Neural cell (in vitro differentiated cells): ENCODE measurements at regions not wholly inside any gene's neighbourhood (a gene's known extent, or its start where the extent isn't known, plus 50 kb on each side); places are given as distances from the start of the nearest gene placed in this dataset.

ENCODE experiments used
- H2AFZ ChIP-seq: fragments of 200-600, 300-800 bp; sonication (generic), shearing (Covaris generic); 2 replicates; pipeline ENCODE4 v1.6.0; 2014; ENCODE audit warnings: low read depth, mild to moderate bottlenecking, antibody characterized with exemption, low read length, moderate library complexity
- H3F3A ChIP-seq: fragments of 200-600 bp; shearing (Covaris generic); 2 replicates; pipeline ENCODE4 v1.6.1; 2016; ENCODE audit warnings: mild to moderate bottlenecking, moderate library complexity, mixed read lengths, antibody characterized with exemption, low read length; ENCODE audit not compliant: insufficient read depth, poor library complexity, severe bottlenecking
- H3K27ac ChIP-seq: fragments of 200-600, 300-800 bp; sonication (generic), shearing (Covaris generic); 2 replicates; pipeline ENCODE4 v1.5.1; 2014; ENCODE audit warnings: mild to moderate bottlenecking, low read length, moderate library complexity
- H3K27me3 ChIP-seq: fragments of 300-800, 200-600 bp; sonication (generic), shearing (Covaris generic); 2 replicates; pipeline ENCODE4 v1.6.0; 2014; ENCODE audit warnings: mild to moderate bottlenecking, low read depth, low read length, moderate library complexity; ENCODE audit not compliant: insufficient read depth
- H3K36me3 ChIP-seq: fragments of 300-800, 200-600 bp; sonication (generic), shearing (Covaris generic); 2 replicates; pipeline ENCODE4 v1.5.1; 2014; ENCODE audit warnings: mild to moderate bottlenecking, antibody characterized with exemption, low read length, moderate library complexity; ENCODE audit not compliant: insufficient read depth
- H3K4me2 ChIP-seq: fragments of 300-800, 200-600 bp; sonication (generic), shearing (Covaris generic); 2 replicates; pipeline ENCODE4 v1.6.0; 2014; ENCODE audit warnings: mild to moderate bottlenecking, low read length
- H3K4me3 ChIP-seq: fragments of 300-800, 200-600 bp; sonication (generic), shearing (Covaris generic); 2 replicates; pipeline ENCODE4 v1.5.1; 2014; ENCODE audit warnings: mild to moderate bottlenecking, low read length, moderate library complexity
- H3K79me2 ChIP-seq: fragments of 200-600 bp; shearing (Covaris generic); replicated peaks from 2 replicates; pipeline ENCODE4 v1.6.0; 2014; ENCODE audit warnings: mild to moderate bottlenecking, low read length, moderate library complexity; ENCODE audit not compliant: insufficient read depth
- H3K9ac ChIP-seq: fragments of 300-800, 200-600 bp; sonication (generic), shearing (Covaris generic); 2 replicates; pipeline ENCODE4 v1.6.1; 2016; ENCODE audit warnings: mild to moderate bottlenecking, low read length, mixed read lengths
- H3K9me2 ChIP-seq: fragments of 200-600 bp; shearing (Covaris generic); 2 replicates; pipeline ENCODE4 v1.6.1; 2016; ENCODE audit warnings: mild to moderate bottlenecking, low read length, mixed read lengths; ENCODE audit not compliant: insufficient read depth
- H3K9me3 ChIP-seq: fragments of 200-600, 300-800 bp; sonication (generic), shearing (Covaris generic); 2 replicates; pipeline ENCODE4 v1.6.1; 2016; ENCODE audit warnings: mild to moderate bottlenecking, mixed run types, low read length, moderate library complexity, mixed read lengths
- H4K20me1 ChIP-seq: fragments of 200-600 bp; shearing (Covaris generic); 2 replicates; pipeline ENCODE4 v1.6.1; 2016; ENCODE audit warnings: mild to moderate bottlenecking, mixed run types; ENCODE audit not compliant: insufficient read depth
- CTCF ChIP-seq: fragments of 450-650 bp; IDR thresholded peaks from 2 replicates; pipeline ENCODE4 v1.5.1; 2014; ENCODE audit warnings: antibody characterized with exemption, mild to moderate bottlenecking, moderate library complexity; ENCODE audit not compliant: poor library complexity, severe bottlenecking
- EP300 ChIP-seq: fragments of 450-650 bp; conservative IDR thresholded peaks from 2 replicates; pipeline ENCODE4 v1.6.1; 2014; ENCODE audit warnings: antibody characterized with exemption, mild to moderate bottlenecking, moderate library complexity; ENCODE audit not compliant: poor library complexity, severe bottlenecking
- EZH2 ChIP-seq: fragments of 200-600, 300-800 bp; shearing (Covaris generic), sonication (generic); IDR thresholded peaks from 2 replicates; pipeline ENCODE4 v1.6.1; 2014; ENCODE audit warnings: antibody characterized with exemption, low read length, borderline replicate concordance, mild to moderate bottlenecking; ENCODE audit not compliant: insufficient read depth, poor library complexity, severe bottlenecking
- MXI1 ChIP-seq: fragments of 450-650 bp; conservative IDR thresholded peaks from 2 replicates; pipeline ENCODE4 v1.6.1; 2014; ENCODE audit warnings: antibody characterized with exemption, mild to moderate bottlenecking; ENCODE audit not compliant: poor library complexity, severe bottlenecking
- POLR2AphosphoS5 ChIP-seq: IDR thresholded peaks from 2 replicates; pipeline ENCODE4 v1.6.1; 2012
- RAD21 ChIP-seq: fragments of 450-650 bp; conservative IDR thresholded peaks from 2 replicates; pipeline ENCODE4 v1.6.1; 2014; ENCODE audit warnings: antibody characterized with exemption, mild to moderate bottlenecking, moderate library complexity
- REST ChIP-seq: IDR thresholded peaks from 2 replicates; pipeline ENCODE4 v1.6.1; 2012; ENCODE audit warnings: borderline replicate concordance
- SMC3 ChIP-seq: fragments of 450-650 bp; conservative IDR thresholded peaks from 2 replicates; pipeline ENCODE4 v1.6.1; 2014; ENCODE audit warnings: antibody characterized with exemption, mild to moderate bottlenecking, moderate library complexity; ENCODE audit not compliant: poor library complexity
- TAF1 ChIP-seq: IDR thresholded peaks from 2 replicates; pipeline ENCODE4 v1.6.1; 2012; ENCODE audit warnings: low read depth

- H3K79me2 ChIP-seq, result no peaks in the 10 kb centered on the region
- H3F3A ChIP-seq, result no peaks in the 10 kb centered on the region
- no peak overlapping the region for H2AFZ ChIP-seq
- H3K9ac ChIP-seq, result no peak overlapping the region
- no peak for TF ChIP-seq EZH2
- no peak for TF ChIP-seq EP300
- no peak for TF ChIP-seq POLR2AphosphoS5
- no peak for TF ChIP-seq REST
- TF ChIP-seq TAF1, result no peak
- TF ChIP-seq CTCF, result no peak
- TF ChIP-seq SMC3, result no peak
- TF ChIP-seq RAD21, result no peak
- no peak for TF ChIP-seq MXI1
- H3K27ac ChIP-seq, result no peak overlapping the region
- H3K36me3 ChIP-seq, result no peaks in the 10 kb centered on the region
- H3K9me2 ChIP-seq, result no peaks in the 10 kb centered on the region
- no peaks in the 10 kb centered on the region for H4K20me1 ChIP-seq
- no peaks in the 10 kb centered on the region for H3K9me3 ChIP-seq
- H3K27me3 ChIP-seq, result no peaks in the 10 kb centered on the region
- H3K4me2 ChIP-seq, result no peak overlapping the region
- no peak overlapping the region for H3K4me3 ChIP-seq
These were observed 50.2 kb upstream of the DNAH5 start for GRCh38 chr5:13994621-13995253.
